Liver (tissue), 8 donors: ENCODE measurements at regions not wholly inside any gene's neighbourhood (a gene's known extent, or its start where the extent isn't known, plus 50 kb on each side); places are given as distances from the start of the nearest gene placed in this dataset.

Source experiments
- DNase-seq: peaks from one replicate; pipeline ENCODE4 v3.0.0-alpha.2; 2017; ENCODE audit warnings: low spot score
- H3K27ac ChIP-seq, 2 donors: one replicate each; pipeline ENCODE4 v1.7.0; 2013; ENCODE audit warnings: inconsistent platforms in 2 of 2, low read length in 2 of 2, control low read depth in 1 of 2, low read depth in 1 of 2, mild to moderate bottlenecking in 1 of 2
- H3K27me3 ChIP-seq, 4 donors: one replicate each; pipeline versions ENCODE4 v1.6.1 to v1.7.0; 2013; ENCODE audit warnings: low read length in 3 of 4, inconsistent platforms in 1 of 4, mild to moderate bottlenecking in 1 of 4, moderate library complexity in 1 of 4; ENCODE audit not compliant: control insufficient read depth in 4 of 4, insufficient read depth in 4 of 4
- H3K36me3 ChIP-seq, 4 donors: one replicate each; pipeline versions ENCODE4 v1.6.1 to v1.7.0; 2013; ENCODE audit warnings: low read length in 3 of 4, mild to moderate bottlenecking in 3 of 4, low read depth in 1 of 4, moderate library complexity in 1 of 4; ENCODE audit not compliant: control insufficient read depth in 4 of 4, insufficient read depth in 3 of 4
- H3K4me1 ChIP-seq, 4 donors: one replicate each; pipeline versions ENCODE4 v1.6.1 to v1.7.0; 2013; ENCODE audit warnings: low read length in 3 of 4, mild to moderate bottlenecking in 3 of 4, moderate library complexity in 1 of 4; ENCODE audit not compliant: control insufficient read depth in 4 of 4, insufficient read depth in 4 of 4
- H3K4me3 ChIP-seq, 3 donors: one replicate each; pipeline versions ENCODE4 v1.6.1 to v1.7.0; 2013; ENCODE audit warnings: low read length in 3 of 3, control low read depth in 1 of 3, low read depth in 1 of 3, mild to moderate bottlenecking in 1 of 3
- H3K9ac ChIP-seq, 2 donors: one replicate each; pipeline ENCODE4 v1.7.0; 2013; ENCODE audit warnings: low read length in 2 of 2, mild to moderate bottlenecking in 2 of 2, moderate library complexity in 2 of 2, control low read depth in 1 of 2, low read depth in 1 of 2
- H3K9me3 ChIP-seq, 4 donors: one replicate each; pipeline versions ENCODE4 v1.6.1 to v1.7.0; 2013; ENCODE audit warnings: low read length in 3 of 4; ENCODE audit not compliant: control insufficient read depth in 4 of 4
- ATF3 ChIP-seq: IDR thresholded peaks from 2 replicates; pipeline ENCODE4 v1.6.1; 2016; ENCODE audit warnings: antibody characterized with exemption
- CTCF ChIP-seq: fragments of 150-350 bp; IDR thresholded peaks from 2 replicates; pipeline ENCODE4 v1.5.1; 2017; ENCODE audit warnings: improper control_type of control experiment, low read depth, low read length; ENCODE audit not compliant: missing input control
- EGR1 ChIP-seq, 2 donors: IDR thresholded peaks; 2 replicates each; pipeline ENCODE4 v1.6.1; 2016 to 2018; ENCODE audit warnings: antibody characterized with exemption in 2 of 2, low read depth in 2 of 2
- FOXA1 ChIP-seq: IDR thresholded peaks from 2 replicates; pipeline ENCODE4 v1.6.1; 2016; ENCODE audit warnings: antibody characterized with exemption
- FOXA2 ChIP-seq: IDR thresholded peaks from 2 replicates; pipeline ENCODE4 v1.6.1; 2016; ENCODE audit warnings: antibody characterized with exemption
- GABPA ChIP-seq, 2 donors: IDR thresholded peaks in 1 of 2; conservative IDR thresholded peaks in 1 of 2; 2 replicates each; pipeline ENCODE4 v1.6.1; 2016; ENCODE audit warnings: antibody characterized with exemption in 2 of 2, mild to moderate bottlenecking in 1 of 2, moderate library complexity in 1 of 2
- HNF4A ChIP-seq, 2 donors: conservative IDR thresholded peaks; 2 replicates each; pipeline ENCODE4 v1.6.1; 2016; ENCODE audit warnings: antibody characterized with exemption in 2 of 2, mild to moderate bottlenecking in 2 of 2
- HNF4G ChIP-seq: IDR thresholded peaks from 2 replicates; pipeline ENCODE4 v1.6.1; 2016; ENCODE audit warnings: antibody characterized with exemption
- JUND ChIP-seq, 2 donors: IDR thresholded peaks; 2 replicates each; pipeline ENCODE4 v1.6.1; 2016; ENCODE audit warnings: antibody characterized with exemption in 2 of 2
- MAX ChIP-seq: IDR thresholded peaks from 2 replicates; pipeline ENCODE4 v1.6.1; 2016; ENCODE audit warnings: antibody characterized with exemption
- NR2F2 ChIP-seq: IDR thresholded peaks from 2 replicates; pipeline ENCODE4 v1.6.1; 2016; ENCODE audit warnings: antibody characterized with exemption
- RAD21 ChIP-seq, 2 donors: IDR thresholded peaks; 2 replicates each; pipeline ENCODE4 v1.6.1; 2016; ENCODE audit warnings: antibody characterized with exemption in 2 of 2, mild to moderate bottlenecking in 2 of 2
- RXRA ChIP-seq, 2 donors: IDR thresholded peaks; 2 replicates each; pipeline ENCODE4 v1.6.1; 2017 to 2018; ENCODE audit warnings: antibody characterized with exemption in 2 of 2, mild to moderate bottlenecking in 1 of 2
- SP1 ChIP-seq: IDR thresholded peaks from 2 replicates; pipeline ENCODE4 v1.6.1; 2018; ENCODE audit warnings: antibody characterized with exemption, mild to moderate bottlenecking
- TAF1 ChIP-seq: conservative IDR thresholded peaks from 2 replicates; pipeline ENCODE4 v1.6.1; 2016; ENCODE audit warnings: antibody characterized with exemption, mild to moderate bottlenecking
- YY1 ChIP-seq: IDR thresholded peaks from 2 replicates; pipeline ENCODE4 v1.6.1; 2016; ENCODE audit warnings: antibody characterized with exemption, mild to moderate bottlenecking
- ZBTB33 ChIP-seq: IDR thresholded peaks from 2 replicates; pipeline ENCODE4 v1.6.1; 2016; ENCODE audit warnings: antibody characterized with exemption
- WGBS: extraction: QIAGEN DNeasy Blood & Tissue Kit; methylation state at CpG from one replicate; pipeline ENCODE4 v1.1.7; 2013; 5-methylcytosine and 5-hydroxymethylcytosine counted together
- TF ChIP-seq, protein P1 (sequence below): IDR thresholded peaks from 2 replicates; pipeline ENCODE4 v1.6.1; 2016; ENCODE audit warnings: antibody characterized with exemption, mild to moderate bottlenecking
- donor health status: healthy.
- donor health status: healthy.
- donor health status: healthy.
- donor health status: healthy.
- donor health status: healthy.

- TF ChIP-seq ZBTB33 = no peak
- no peak for TF ChIP-seq GABPA (IDR thresholded peaks at IDR 0.05 in 1 of 2, conservative IDR thresholded peaks at IDR 0.05 in 1 of 2)
- TF ChIP-seq FOXA1 = no peak
- TF ChIP-seq FOXA2 = peak; percentile 43
- TF ChIP-seq JUND (IDR thresholded peaks at IDR 0.05) = no peak
- peak; percentile 32 to 37 for TF ChIP-seq RAD21 (IDR thresholded peaks at IDR 0.05)
Measured at GRCh38 chr2:52431352-52431760, 1336.2 kb upstream of the CHAC2 start (continued).

DNA sequence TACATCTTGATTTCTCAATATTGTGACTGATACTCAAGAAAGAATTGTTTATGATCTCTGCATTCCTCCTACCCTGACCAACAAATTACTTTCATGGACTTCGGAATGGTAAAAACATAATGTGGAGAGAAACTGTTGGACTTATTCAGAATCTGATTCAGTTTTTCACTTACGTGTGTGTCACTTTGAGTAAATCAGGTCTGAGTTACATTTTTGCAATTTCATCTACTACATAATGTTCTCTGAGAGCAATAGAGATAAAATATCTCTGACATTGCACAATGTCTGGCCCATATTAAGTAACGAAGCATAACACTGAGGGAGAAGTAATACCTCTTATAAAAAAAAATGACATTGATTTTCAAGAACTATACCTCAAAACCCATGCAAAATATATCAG, 1337.9 kb upstream of the CHAC2 start:
- Histone ChIP-seq H3K9me3 (no peaks in the 10 kb centered on the region), H3K4me1 (peaks cover 0 to 11% (median 7%) of the 10 kb centered on the region in 4 donors), H3K27ac (no peak overlapping the region), H3K9ac (no peak overlapping the region), H3K4me3 (no peak overlapping the region), H3K27me3 (no peaks in the 10 kb centered on the region), H3K36me3 (no peaks in the 10 kb centered on the region)
- no peak for TF ChIP-seq SP1
- TF ChIP-seq JUND (IDR thresholded peaks at IDR 0.05) = no peak
- TF ChIP-seq HNF4A (conservative IDR thresholded peaks at IDR 0.05) = no peak
- TF ChIP-seq YY1 = no peak
- no peak for TF ChIP-seq MAX
- no peak for TF ChIP-seq TAF1
- TF ChIP-seq HNF4G = no peak
- no peak for TF ChIP-seq FOXA2
- no peak for TF ChIP-seq NR2F2
- TF ChIP-seq EGR1 (IDR thresholded peaks at IDR 0.05; ENCODE audit: low read depth in 2 of 2) = no peak
- TF ChIP-seq, protein P1, sequence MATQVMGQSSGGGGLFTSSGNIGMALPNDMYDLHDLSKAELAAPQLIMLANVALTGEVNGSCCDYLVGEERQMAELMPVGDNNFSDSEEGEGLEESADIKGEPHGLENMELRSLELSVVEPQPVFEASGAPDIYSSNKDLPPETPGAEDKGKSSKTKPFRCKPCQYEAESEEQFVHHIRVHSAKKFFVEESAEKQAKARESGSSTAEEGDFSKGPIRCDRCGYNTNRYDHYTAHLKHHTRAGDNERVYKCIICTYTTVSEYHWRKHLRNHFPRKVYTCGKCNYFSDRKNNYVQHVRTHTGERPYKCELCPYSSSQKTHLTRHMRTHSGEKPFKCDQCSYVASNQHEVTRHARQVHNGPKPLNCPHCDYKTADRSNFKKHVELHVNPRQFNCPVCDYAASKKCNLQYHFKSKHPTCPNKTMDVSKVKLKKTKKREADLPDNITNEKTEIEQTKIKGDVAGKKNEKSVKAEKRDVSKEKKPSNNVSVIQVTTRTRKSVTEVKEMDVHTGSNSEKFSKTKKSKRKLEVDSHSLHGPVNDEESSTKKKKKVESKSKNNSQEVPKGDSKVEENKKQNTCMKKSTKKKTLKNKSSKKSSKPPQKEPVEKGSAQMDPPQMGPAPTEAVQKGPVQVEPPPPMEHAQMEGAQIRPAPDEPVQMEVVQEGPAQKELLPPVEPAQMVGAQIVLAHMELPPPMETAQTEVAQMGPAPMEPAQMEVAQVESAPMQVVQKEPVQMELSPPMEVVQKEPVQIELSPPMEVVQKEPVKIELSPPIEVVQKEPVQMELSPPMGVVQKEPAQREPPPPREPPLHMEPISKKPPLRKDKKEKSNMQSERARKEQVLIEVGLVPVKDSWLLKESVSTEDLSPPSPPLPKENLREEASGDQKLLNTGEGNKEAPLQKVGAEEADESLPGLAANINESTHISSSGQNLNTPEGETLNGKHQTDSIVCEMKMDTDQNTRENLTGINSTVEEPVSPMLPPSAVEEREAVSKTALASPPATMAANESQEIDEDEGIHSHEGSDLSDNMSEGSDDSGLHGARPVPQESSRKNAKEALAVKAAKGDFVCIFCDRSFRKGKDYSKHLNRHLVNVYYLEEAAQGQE = no peak
- TF ChIP-seq RXRA (IDR thresholded peaks at IDR 0.05) = no peak
- TF ChIP-seq FOXA1 = no peak
- no peak for TF ChIP-seq ZBTB33
- TF ChIP-seq CTCF = no peak
- no peak for TF ChIP-seq RAD21 (IDR thresholded peaks at IDR 0.05)
- TF ChIP-seq ATF3 = no peak
- no peak for TF ChIP-seq GABPA (IDR thresholded peaks at IDR 0.05 in 1 of 2, conservative IDR thresholded peaks at IDR 0.05 in 1 of 2)
- WGBS = 40% methylated on average over 3 of the region's 3 CpGs
- DNase-seq = no peak
